Colon (tissue), 2 donors: ENCODE measurements at regions not wholly inside any gene's neighbourhood (a gene's known extent, or its start where the extent isn't known, plus 50 kb on each side); places are given as distances from the start of the nearest gene placed in this dataset.
"Not testable (repeated sequence)": the region's sequence is repeated elsewhere in the genome, so short reads cannot be mapped to it uniquely, and the experiment has no call there.

Experiments used
- FAIRE-seq: peaks from 2 replicates; lab custom pipeline; 2012; peaks lifted over from hg19 to GRCh38; lab: Jason Lieb, UNC
- donor health status: control.
- donor health status: control.

- no peak for FAIRE-seq
These were observed 53.1 kb downstream of the GGTLC2 start for GRCh38 chr22:22697377-22698117.

GRCh38 chr22:22698263-22698750 is 53.9 kb downstream of the GGTLC2 start:
- FAIRE-seq: no peak

- FAIRE-seq: no peak
These were observed 56.2 kb downstream of the GGTLC2 start for GRCh38 chr22:22700631-22701030.

- FAIRE-seq: not testable (repeated sequence)
These were observed 57.1 kb downstream of the GGTLC2 start for GRCh38 chr22:22701557-22701956.

DNA sequence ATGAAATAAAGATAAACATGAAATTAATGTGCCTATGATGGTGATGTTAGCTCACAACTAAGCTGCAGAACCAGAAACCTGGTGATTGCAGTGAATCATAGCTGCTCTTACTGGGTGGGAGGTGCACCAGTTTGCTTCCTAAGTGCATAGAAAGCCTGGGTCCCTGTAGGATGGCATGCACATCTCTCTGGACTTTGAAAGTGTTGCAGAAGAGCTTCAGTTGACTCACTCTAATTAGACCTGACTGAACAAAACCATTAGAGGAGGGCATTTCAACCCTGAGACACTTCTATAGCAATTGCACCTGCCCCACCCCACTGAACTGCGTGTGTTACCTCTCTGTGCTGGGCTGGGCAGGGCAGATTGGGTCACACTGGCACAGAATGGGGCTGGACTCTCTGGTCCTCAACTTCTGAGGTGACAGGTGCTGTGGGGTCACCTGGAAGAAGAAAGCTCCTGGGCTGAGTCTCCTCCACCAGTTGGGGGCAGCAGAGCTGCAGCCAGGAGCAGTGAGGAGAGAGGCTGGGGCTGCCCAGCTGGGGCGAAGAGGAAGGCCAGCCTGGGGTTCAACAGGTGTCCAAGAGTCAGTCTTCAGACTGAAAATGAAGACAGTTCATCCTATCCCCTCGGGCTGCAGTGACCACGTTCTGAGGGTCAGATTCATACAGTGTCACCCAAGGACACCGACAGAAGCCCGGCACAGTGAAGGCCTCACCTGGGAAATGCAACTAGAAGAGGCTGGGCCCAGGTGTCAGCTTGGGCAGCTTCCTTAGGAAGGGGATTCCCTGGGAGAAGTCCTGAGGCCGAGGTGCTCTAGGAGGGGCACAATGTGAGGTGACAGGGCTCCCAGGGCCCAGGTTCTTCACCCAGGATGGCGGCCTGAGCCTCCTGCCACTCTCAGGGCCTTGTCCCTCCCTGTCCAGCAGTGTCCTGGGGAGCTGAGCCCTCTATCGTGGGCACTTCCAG is 58.1 kb downstream of the GGTLC2 start:
- no peak for FAIRE-seq

- no peak for FAIRE-seq
These were observed 58.8 kb downstream of the GGTLC2 start for GRCh38 chr22:22703203-22703570.

DNA sequence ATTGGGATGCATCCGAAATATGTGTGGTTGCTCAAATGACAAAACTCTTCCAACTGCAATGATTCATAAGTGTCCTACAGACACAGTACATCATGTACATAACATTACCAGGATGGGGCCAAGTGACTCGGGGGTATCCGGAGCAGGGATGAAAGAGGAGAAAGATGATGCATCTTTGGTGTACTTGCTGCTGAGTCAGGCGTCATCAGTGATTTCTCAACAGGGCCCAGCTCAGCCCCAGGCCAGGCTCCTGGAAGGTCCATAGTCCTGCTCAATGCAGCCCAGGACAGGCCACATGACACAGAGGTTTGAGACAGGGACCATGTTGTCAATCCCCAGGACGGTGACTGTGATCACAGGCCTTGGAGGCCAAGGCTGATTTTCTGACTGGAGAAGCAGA is 59.3 kb downstream of the GGTLC2 start:
- FAIRE-seq: no peak

- no peak for FAIRE-seq
These were observed 59.9 kb downstream of the GGTLC2 start for GRCh38 chr22:22704156-22704946.

- no peak for FAIRE-seq
These were observed 61.1 kb downstream of the GGTLC2 start for GRCh38 chr22:22705328-22706100.

DNA sequence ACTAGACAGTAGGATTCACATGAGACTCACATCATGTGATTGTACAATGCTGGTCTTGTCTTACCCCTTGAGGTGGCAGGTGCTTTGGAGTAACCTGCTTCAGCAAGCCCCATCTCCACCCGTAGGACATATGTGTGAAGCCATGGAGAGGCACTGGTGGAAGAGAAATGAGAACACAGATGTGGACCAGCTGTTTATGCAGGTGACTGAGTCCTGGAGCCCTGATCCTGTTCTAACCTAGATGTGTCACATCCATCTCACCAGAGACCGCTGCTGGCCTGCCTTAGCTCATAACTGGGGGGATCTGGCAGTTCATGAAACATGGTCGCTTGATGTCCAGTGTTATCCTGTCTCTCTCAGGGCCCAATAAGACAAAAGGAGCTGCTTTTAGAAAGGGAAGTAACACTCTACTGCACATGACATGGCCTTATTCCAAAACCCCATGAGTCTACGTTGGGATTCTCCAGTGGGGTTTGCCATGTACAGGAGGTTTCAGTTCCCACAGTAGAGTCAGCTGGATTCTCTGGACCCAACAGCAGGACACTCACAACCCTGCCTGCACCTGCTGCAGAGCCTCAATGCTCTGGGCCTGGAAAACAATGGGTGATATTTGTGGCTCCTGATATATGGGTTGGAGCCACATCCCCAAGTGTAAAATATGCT is 62.0 kb downstream of the GGTLC2 start:
- FAIRE-seq: no peak

GRCh38 chr22:22709719-22710445 is 65.5 kb downstream of the GGTLC2 start:
- FAIRE-seq: no peak

GRCh38 chr22:22710719-22711531 is 66.5 kb downstream of the GGTLC2 start:
- FAIRE-seq: no peak

DNA sequence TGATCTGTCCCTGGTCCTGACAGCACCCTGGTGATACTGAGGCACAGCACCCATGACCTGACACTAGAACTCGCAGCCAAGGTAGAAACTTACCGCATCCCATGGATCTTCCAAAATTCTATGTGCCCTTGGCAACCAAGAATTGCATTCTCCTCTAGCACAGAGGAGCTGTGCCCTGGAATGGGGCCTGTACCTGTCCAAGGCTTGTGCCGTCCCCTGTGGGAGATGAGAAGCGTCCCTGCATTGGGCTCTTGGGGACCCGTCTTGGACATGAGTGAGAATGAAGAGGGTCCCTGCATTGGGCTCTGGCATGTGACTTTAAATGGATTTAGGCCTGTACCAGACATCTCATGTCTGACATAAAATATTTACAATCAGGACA is 67.1 kb downstream of the GGTLC2 start:
- FAIRE-seq: no peak

DNA sequence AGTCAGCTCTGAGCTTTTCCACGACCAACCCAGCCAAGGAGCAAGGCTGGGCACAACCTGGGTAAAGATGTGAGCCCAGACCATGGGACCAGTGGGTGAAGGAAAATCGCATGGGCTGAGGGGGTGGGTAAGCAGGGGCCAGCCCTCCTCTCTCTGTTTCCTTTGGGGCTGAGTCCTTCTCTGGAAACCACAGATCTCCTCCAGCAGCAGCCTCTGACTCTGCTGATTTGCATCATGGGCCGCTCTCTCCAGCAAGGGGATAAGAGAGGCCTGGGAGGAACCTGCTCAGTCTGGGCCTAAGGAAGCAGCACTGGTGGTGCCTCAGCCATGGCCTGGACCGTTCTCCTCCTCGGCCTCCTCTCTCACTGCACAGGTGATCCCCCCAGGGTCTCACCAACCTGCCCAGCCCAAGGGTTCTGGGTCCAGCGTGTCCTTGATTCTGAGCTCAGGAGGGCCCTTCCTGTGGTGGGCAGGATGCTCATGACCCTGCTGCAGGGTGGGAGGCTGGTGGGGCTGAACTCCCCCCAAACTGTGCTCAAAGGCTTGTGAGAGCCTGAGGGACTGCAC is 67.8 kb downstream of the GGTLC2 start:
- no peak for FAIRE-seq

GRCh38 chr22:22712666-22713365 is 68.4 kb downstream of the GGTLC2 start:
- FAIRE-seq: no peak

- FAIRE-seq: no peak
These were observed 69.0 kb downstream of the GGTLC2 start for GRCh38 chr22:22713416-22713815.

- FAIRE-seq: no peak
These were observed 70.4 kb downstream of the GGTLC2 start for GRCh38 chr22:22714600-22715335.
